Esophagus muscularis mucosa (tissue), 4 donors: ENCODE measurements at regions not wholly inside any gene's neighbourhood (a gene's known extent, or its start where the extent isn't known, plus 50 kb on each side); places are given as distances from the start of the nearest gene placed in this dataset.

Experiments
- DNase-seq: peaks from one replicate; pipeline ENCODE4 v3.0.0-alpha.2; 2017; ENCODE audit errors: extremely low spot score
- H3K27ac ChIP-seq, 4 donors: fragments of 200-600 bp; sonication (generic); replicated peaks in 1 of 4; 1 replicate in 3 of 4; 2 replicates in 1 of 4; pipeline ENCODE4 v1.5.1; 2016 to 2019; ENCODE audit warnings: mild to moderate bottlenecking in 1 of 4
- H3K27me3 ChIP-seq, 4 donors: fragments of 200-600 bp; sonication (generic); one replicate each; pipeline versions ENCODE4 v1.5.1 to v1.6.0; 2016 to 2019
- H3K36me3 ChIP-seq, 4 donors: fragments of 200-600 bp; sonication (generic); one replicate each; pipeline ENCODE4 v1.5.1; 2016 to 2019
- H3K4me1 ChIP-seq, 4 donors: fragments of 200-600 bp; sonication (generic); one replicate each; pipeline ENCODE4 v1.5.1; 2016 to 2019
- H3K4me3 ChIP-seq, 4 donors: fragments of 200-600 bp; sonication (generic); 1 replicate in 2 of 4; 2 replicates in 2 of 4; pipeline ENCODE4 v1.5.1; 2016 to 2019; ENCODE audit warnings: mild to moderate bottlenecking in 4 of 4, moderate library complexity in 1 of 4
- H3K9me3 ChIP-seq, 4 donors: fragments of 200-600 bp; sonication (generic); 1 replicate in 3 of 4; 2 replicates in 1 of 4; pipeline ENCODE4 v1.5.1; 2016 to 2019
- CTCF ChIP-seq, 3 experiments: fragments of 200-600 bp in 2 of 3; fragments of 450-650 bp in 1 of 3; sonication (generic) in 2 of 3; IDR thresholded peaks; one replicate each; pipeline ENCODE4 v1.5.1; 2017 to 2019; ENCODE audit warnings: antibody characterized with exemption in 3 of 3, mild to moderate bottlenecking in 2 of 3, moderate library complexity in 1 of 3
- EP300 ChIP-seq: sonication (generic); formaldehyde crosslinking; IDR thresholded peaks from one replicate; pipeline ENCODE4 v1.6.1; 2017; ENCODE audit warnings: antibody characterized with exemption
- POLR2A ChIP-seq: fragments of 450-650 bp; IDR thresholded peaks from one replicate; pipeline ENCODE4 v1.6.1; 2017; ENCODE audit warnings: antibody characterized with exemption, moderate library complexity, mild to moderate bottlenecking, low read depth
- POLR2AphosphoS5 ChIP-seq, 2 donors: sonication (generic); formaldehyde crosslinking; IDR thresholded peaks; one replicate each; pipeline ENCODE4 v1.6.1; 2017; ENCODE audit warnings: antibody characterized with exemption in 2 of 2
- WGBS: methylation state at CpG from one replicate; pipeline ENCODE4 v1.1.5; 2018; 5-methylcytosine and 5-hydroxymethylcytosine counted together
- intact Hi-C: fragments of 100-400 bp; cut with DNase I; formaldehyde crosslinking; loops from one replicate; pipeline ENCODE4 v1.15.1; 2023

GRCh38 chr17:79518585-79519523 is 92.0 kb downstream of the RBFOX3 start:
- TF ChIP-seq POLR2A (no peak), EP300 (no peak), POLR2AphosphoS5 (IDR thresholded peaks at IDR 0.05) (no peak), CTCF (IDR thresholded peaks at IDR 0.05) (no peak)
- no peak for DNase-seq
- Histone ChIP-seq H3K27ac (no peak overlapping the region), H3K4me3 (no peak overlapping the region), H3K36me3 (no peaks in the 10 kb centered on the region), H3K4me1 (peaks cover 0 to 6% (median 0%) of the 10 kb centered on the region in 4 donors), H3K27me3 (peaks cover 0 to 46% (median 0%) of the 10 kb centered on the region in 4 donors), H3K9me3 (no peaks in the 10 kb centered on the region)
- 68% methylated on average over 28 of the region's 31 CpGs for WGBS
- intact Hi-C loops: no loop called here

GRCh38 chr17:79517827-79518584 is 92.8 kb downstream of the RBFOX3 start:
- Histone ChIP-seq H3K27me3 (peaks cover 0 to 45% (median 0%) of the 10 kb centered on the region in 4 donors), H3K4me1 (peaks cover 0 to 6% (median 0%) of the 10 kb centered on the region in 4 donors), H3K27ac (no peak overlapping the region), H3K4me3 (no peak overlapping the region), H3K9me3 (no peaks in the 10 kb centered on the region), H3K36me3 (no peaks in the 10 kb centered on the region)
- 67% methylated on average over 23 of the region's 24 CpGs for WGBS
- no peak for DNase-seq
- no peak for TF ChIP-seq POLR2AphosphoS5 (IDR thresholded peaks at IDR 0.05)
- no peak for TF ChIP-seq CTCF (IDR thresholded peaks at IDR 0.05)
- TF ChIP-seq POLR2A: no peak
- no peak for TF ChIP-seq EP300
- intact Hi-C loops: no loop called here

- peaks cover 0 to 42% (median 0%) of the 10 kb centered on the region in 4 donors for H3K27me3 ChIP-seq
- no peak for DNase-seq
- intact Hi-C loops: no loop called here
- H3K36me3 ChIP-seq: no peaks in the 10 kb centered on the region
- H3K4me3 ChIP-seq: no peak overlapping the region
- peaks cover 0 to 6% (median 0%) of the 10 kb centered on the region in 4 donors for H3K4me1 ChIP-seq
- TF ChIP-seq POLR2AphosphoS5 (IDR thresholded peaks at IDR 0.05) (no peak), EP300 (no peak), POLR2A (no peak), CTCF (IDR thresholded peaks at IDR 0.05) (no peak)
- no peak overlapping the region for H3K27ac ChIP-seq
- H3K9me3 ChIP-seq: no peaks in the 10 kb centered on the region
- 66% methylated on average over 19 of the region's 21 CpGs for WGBS
These were observed 94.9 kb downstream of the RBFOX3 start for GRCh38 chr17:79515646-79516571.

GRCh38 chr17:79515110-79515509 is 95.7 kb downstream of the RBFOX3 start:
- H3K9me3 ChIP-seq: no peaks in the 10 kb centered on the region
- H3K4me3 ChIP-seq: no peak overlapping the region
- no peak for TF ChIP-seq POLR2A
- no peak for TF ChIP-seq POLR2AphosphoS5 (IDR thresholded peaks at IDR 0.05)
- no peak for TF ChIP-seq EP300
- no peak for TF ChIP-seq CTCF (IDR thresholded peaks at IDR 0.05)
- peaks cover 0 to 37% (median 0%) of the 10 kb centered on the region in 4 donors for H3K27me3 ChIP-seq
- DNase-seq: no peak
- H3K4me1 ChIP-seq: peaks cover 0 to 6% (median 0%) of the 10 kb centered on the region in 4 donors
- H3K36me3 ChIP-seq: no peaks in the 10 kb centered on the region
- 100% methylated on average over 4 of the region's 7 CpGs for WGBS
- intact Hi-C loops: no loop called here
- no peak overlapping the region for H3K27ac ChIP-seq
